ENCODE measurements at regions not wholly inside any gene's neighbourhood (a gene's known extent, or its start where the extent isn't known, plus 50 kb on each side); places are given as distances from the start of the nearest gene placed in this dataset.

- no peak for TF ChIP-seq EZH2 (IDR thresholded peaks at IDR 0.05; ENCODE audit: borderline replicate concordance, insufficient read depth, low read depth, low read length, poor library complexity, severe bottlenecking)
- H3K4me3 Mint-ChIP-seq, result no peak overlapping the region
Measured at GRCh38 chr21:43270800-43271301, 102.0 kb downstream of the CRYAA start.

GRCh38 chr21:43269957-43270705, 101.3 kb downstream of the CRYAA start:
- CTCF ChIA-PET, result interaction anchor here (1.7 kb wide), 1 partner anchor 13 kb away, joined by 3 read pairs; no protein-coding TSS in a partner anchor

More at GRCh38 chr21:43270800-43271301, 102.0 kb downstream of the CRYAA start:
- Histone ChIP-seq H3K79me2 (ENCODE audit: control insufficient read depth, insufficient read depth, low read length) (no peaks in the 10 kb centered on the region), H3K27me3 (replicated peaks in 1 of 4; ENCODE audit: control extremely low read depth in 1 of 4, control insufficient read depth in 3 of 4, insufficient read depth in 4 of 4, low read length in 3 of 4) (peaks cover 0 to 33% (median 5%) of the 10 kb centered on the region in 4 experiments), H2AFZ (ENCODE audit: insufficient read depth, low read depth, low read length, poor library complexity, severe bottlenecking) (no peak overlapping the region), H3K27ac (ENCODE audit: low read length in 2 of 2) (no peak overlapping the region), H3K9ac (ENCODE audit: low read length) (no peak overlapping the region), H3K4me2 (replicated peaks; ENCODE audit: low read depth, low read length, poor library complexity, severe bottlenecking) (no peak overlapping the region), H3K4me1 (ENCODE audit: control insufficient read depth in 2 of 2, insufficient read depth in 2 of 2, low read length in 2 of 2) (peaks cover 11 to 16% of the 10 kb centered on the region in 2 donors), H3K36me3 (replicated peaks in 1 of 2; ENCODE audit: control extremely low read depth in 1 of 2, control insufficient read depth in 1 of 2, extremely low read depth in 1 of 2, insufficient read depth in 2 of 2, low read length in 1 of 2) (no peaks in the 10 kb centered on the region), H3K4me3 (ENCODE audit: control extremely low read depth in 1 of 5, extremely low read depth in 1 of 5, insufficient read depth in 1 of 5, low read depth in 2 of 5, low read length in 4 of 5) (no peak overlapping the region), H4K20me1 (ENCODE audit: control insufficient read depth, insufficient read depth, low read length, poor library complexity, severe bottlenecking) (no peaks in the 10 kb centered on the region), H3K9me3 (ENCODE audit: control extremely low read depth in 1 of 3, control insufficient read depth in 2 of 3, insufficient read depth in 1 of 3, low read length in 2 of 3) (peaks cover 0 to 11% (median 0%) of the 10 kb centered on the region in 3 donors)
- WGBS (ENCODE audit: insufficient coverage), result 97% methylated on average over 16 of the region's 20 CpGs
- intact Hi-C loops (cut with micrococcal nuclease), result no loop called here
- ATAC-seq (ENCODE audit: low read depth) (no peak), DNase-seq (no peak)
- H3K27me3 Mint-ChIP-seq, result peaks cover 9% of the 10 kb centered on the region
- ChIA-PET CTCF (interaction anchor here (1.7 kb wide), 1 partner anchor 12 kb away, joined by 3 read pairs; no protein-coding TSS in a partner anchor), POLR2A (no interaction called here)
- H3K9me3 Mint-ChIP-seq (ENCODE audit: insufficient read depth), result no peaks in the 10 kb centered on the region
- H3K4me1 Mint-ChIP-seq, result peaks cover 3% of the 10 kb centered on the region
- no peak overlapping the region for H3K27ac Mint-ChIP-seq

More at GRCh38 chr21:43269957-43270705, 101.3 kb downstream of the CRYAA start:
- no peaks in the 10 kb centered on the region for H3K9me3 Mint-ChIP-seq (ENCODE audit: insufficient read depth)
- Histone ChIP-seq H3K9ac (ENCODE audit: low read length) (no peak overlapping the region), H3K4me3 (ENCODE audit: control extremely low read depth in 1 of 5, extremely low read depth in 1 of 5, insufficient read depth in 1 of 5, low read depth in 2 of 5, low read length in 4 of 5) (no peak overlapping the region), H3K4me2 (replicated peaks; ENCODE audit: low read depth, low read length, poor library complexity, severe bottlenecking) (no peak overlapping the region), H2AFZ (ENCODE audit: insufficient read depth, low read depth, low read length, poor library complexity, severe bottlenecking) (no peak overlapping the region), H3K79me2 (ENCODE audit: control insufficient read depth, insufficient read depth, low read length) (no peaks in the 10 kb centered on the region), H3K27me3 (replicated peaks in 1 of 4; ENCODE audit: control extremely low read depth in 1 of 4, control insufficient read depth in 3 of 4, insufficient read depth in 4 of 4, low read length in 3 of 4) (peaks cover 0 to 33% (median 5%) of the 10 kb centered on the region in 4 experiments), H3K4me1 (ENCODE audit: control insufficient read depth in 2 of 2, insufficient read depth in 2 of 2, low read length in 2 of 2) (peaks cover 8 to 12% of the 10 kb centered on the region in 2 donors), H3K27ac (ENCODE audit: low read length in 2 of 2) (no peak overlapping the region), H4K20me1 (ENCODE audit: control insufficient read depth, insufficient read depth, low read length, poor library complexity, severe bottlenecking) (no peaks in the 10 kb centered on the region), H3K36me3 (replicated peaks in 1 of 2; ENCODE audit: control extremely low read depth in 1 of 2, control insufficient read depth in 1 of 2, extremely low read depth in 1 of 2, insufficient read depth in 2 of 2, low read length in 1 of 2) (no peaks in the 10 kb centered on the region), H3K9me3 (ENCODE audit: control extremely low read depth in 1 of 3, control insufficient read depth in 2 of 3, insufficient read depth in 1 of 3, low read length in 2 of 3) (peaks cover 0 to 11% (median 0%) of the 10 kb centered on the region in 3 donors)
- ATAC-seq (ENCODE audit: low read depth) (no peak), DNase-seq (no peak)
- intact Hi-C loops (cut with micrococcal nuclease), result no loop called here
- no peak overlapping the region for H3K4me3 Mint-ChIP-seq
- POLR2A ChIA-PET, result no interaction called here
- H3K4me1 Mint-ChIP-seq, result no peaks in the 10 kb centered on the region
- no peak overlapping the region for H3K27ac Mint-ChIP-seq
- TF ChIP-seq CTCF (IDR thresholded peaks at IDR 0.05) (no peak), EZH2 (IDR thresholded peaks at IDR 0.05; ENCODE audit: borderline replicate concordance, insufficient read depth, low read depth, low read length, poor library complexity, severe bottlenecking) (no peak)
- WGBS (ENCODE audit: insufficient coverage), result 88% methylated on average over 19 of the region's 20 CpGs
- H3K27me3 Mint-ChIP-seq, result peaks cover 6% of the 10 kb centered on the region

All from B cell (primary cell).